Mammary epithelial cell (primary cell): ENCODE measurements at regions not wholly inside any gene's neighbourhood (a gene's known extent, or its start where the extent isn't known, plus 50 kb on each side); places are given as distances from the start of the nearest gene placed in this dataset.

Experiments
- EZH2 ChIP-seq: IDR thresholded peaks from 2 replicates; pipeline ENCODE4 v1.6.1; 2012; ENCODE audit warnings: low read length, inconsistent platforms, borderline replicate concordance
- TF ChIP-seq, protein P1 (sequence below), 2 donors: IDR thresholded peaks in 1 of 2; conservative IDR thresholded peaks in 1 of 2; 2 replicates each; pipeline ENCODE4 v1.5.1; 2011 to 2012; ENCODE audit warnings: inconsistent platforms in 2 of 2, low read length in 2 of 2, mild to moderate bottlenecking in 2 of 2, control low read depth in 1 of 2, low read depth in 1 of 2; ENCODE audit not compliant: insufficient read depth in 1 of 2; ENCODE audit errors: extremely low read depth in 1 of 2

- TF ChIP-seq, protein P1, sequence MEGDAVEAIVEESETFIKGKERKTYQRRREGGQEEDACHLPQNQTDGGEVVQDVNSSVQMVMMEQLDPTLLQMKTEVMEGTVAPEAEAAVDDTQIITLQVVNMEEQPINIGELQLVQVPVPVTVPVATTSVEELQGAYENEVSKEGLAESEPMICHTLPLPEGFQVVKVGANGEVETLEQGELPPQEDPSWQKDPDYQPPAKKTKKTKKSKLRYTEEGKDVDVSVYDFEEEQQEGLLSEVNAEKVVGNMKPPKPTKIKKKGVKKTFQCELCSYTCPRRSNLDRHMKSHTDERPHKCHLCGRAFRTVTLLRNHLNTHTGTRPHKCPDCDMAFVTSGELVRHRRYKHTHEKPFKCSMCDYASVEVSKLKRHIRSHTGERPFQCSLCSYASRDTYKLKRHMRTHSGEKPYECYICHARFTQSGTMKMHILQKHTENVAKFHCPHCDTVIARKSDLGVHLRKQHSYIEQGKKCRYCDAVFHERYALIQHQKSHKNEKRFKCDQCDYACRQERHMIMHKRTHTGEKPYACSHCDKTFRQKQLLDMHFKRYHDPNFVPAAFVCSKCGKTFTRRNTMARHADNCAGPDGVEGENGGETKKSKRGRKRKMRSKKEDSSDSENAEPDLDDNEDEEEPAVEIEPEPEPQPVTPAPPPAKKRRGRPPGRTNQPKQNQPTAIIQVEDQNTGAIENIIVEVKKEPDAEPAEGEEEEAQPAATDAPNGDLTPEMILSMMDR (conservative IDR thresholded peaks at IDR 0.05 in 1 of 2, IDR thresholded peaks at IDR 0.05 in 1 of 2; ENCODE audit: extremely low read depth in 1 of 2, insufficient read depth in 1 of 2, low read depth in 1 of 2, low read length in 2 of 2), result no peak
- TF ChIP-seq EZH2, result no peak
These were observed 204.7 kb upstream of the BLID start for GRCh38 chr11:122320671-122321070.
